Right renal cortex interstitium (tissue), 3 donors: ENCODE measurements at regions not wholly inside any gene's neighbourhood (a gene's known extent, or its start where the extent isn't known, plus 50 kb on each side); places are given as distances from the start of the nearest gene placed in this dataset.
"Not testable (repeated sequence)": the region's sequence is repeated elsewhere in the genome, so short reads cannot be mapped to it uniquely, and the experiment has no call there.

Experiments
- DNase-seq, 3 donors: peaks; one replicate each; pipeline ENCODE4 v3.0.0-alpha.2; 2013; ENCODE audit warnings: low read depth in 3 of 3, low spot score in 2 of 3

- DNase-seq, result no peak
Observed at GRCh38 chr3:110575702-110576101, 495.9 kb upstream of the NECTIN3 start.

- no peak for DNase-seq
Observed at GRCh38 chr3:110576960-110577359, 494.7 kb upstream of the NECTIN3 start.

- DNase-seq, result no peak
Observed at GRCh38 chr3:110577854-110578253, 493.8 kb upstream of the NECTIN3 start.

GRCh38 chr3:110579840-110580550 is 491.6 kb upstream of the NECTIN3 start:
- no peak for DNase-seq

- DNase-seq, result no peak
Observed at GRCh38 chr3:110583373-110583935, 488.2 kb upstream of the NECTIN3 start.

- DNase-seq, result no peak
Observed at GRCh38 chr3:110588906-110589305, 482.7 kb upstream of the NECTIN3 start.

GRCh38 chr3:110589341-110589740 is 482.3 kb upstream of the NECTIN3 start:
- no peak for DNase-seq

GRCh38 chr3:110593749-110594148 is 477.9 kb upstream of the NECTIN3 start:
- no peak for DNase-seq

- no peak for DNase-seq
Observed at GRCh38 chr3:110598847-110599490, 472.6 kb upstream of the NECTIN3 start.

- DNase-seq, result no peak
Observed at GRCh38 chr3:110608566-110608965, 463.1 kb upstream of the NECTIN3 start.

GRCh38 chr3:110612045-110612444 is 459.6 kb upstream of the NECTIN3 start:
- DNase-seq, result no peak

- DNase-seq, result no peak
Observed at GRCh38 chr3:110614186-110614585, 457.4 kb upstream of the NECTIN3 start.

- no peak for DNase-seq
Observed at GRCh38 chr3:110615454-110615853, 456.2 kb upstream of the NECTIN3 start.

- DNase-seq, result no peak
Observed at GRCh38 chr3:110618512-110619226, 452.9 kb upstream of the NECTIN3 start.

- DNase-seq, result no peak
Observed at GRCh38 chr3:110620118-110620517, 451.5 kb upstream of the NECTIN3 start.

GRCh38 chr3:110623571-110623970 is 448.0 kb upstream of the NECTIN3 start:
- no peak for DNase-seq

GRCh38 chr3:110624576-110624975 is 447.0 kb upstream of the NECTIN3 start:
- DNase-seq, result no peak

GRCh38 chr3:110625201-110625747 is 446.3 kb upstream of the NECTIN3 start:
- no peak for DNase-seq

GRCh38 chr3:110626652-110627111 is 444.9 kb upstream of the NECTIN3 start:
- not testable (repeated sequence) for DNase-seq

- DNase-seq, result no peak
Observed at GRCh38 chr3:110628650-110629301, 442.8 kb upstream of the NECTIN3 start.

GRCh38 chr3:110629917-110630316 is 441.7 kb upstream of the NECTIN3 start:
- DNase-seq, result no peak
